ENCODE measurements at regions not wholly inside any gene's neighbourhood (a gene's known extent, or its start where the extent isn't known, plus 50 kb on each side); places are given as distances from the start of the nearest gene placed in this dataset.

- TF ChIP-seq PTRF (tag; IDR thresholded peaks at IDR 0.05): no peak
These were observed 1128.6 kb downstream of the CDH8 start (continued) for GRCh38 chr16:60907645-60908044.

GRCh38 chr16:60905811-60906210, 1130.4 kb downstream of the CDH8 start:
- in situ Hi-C loops (cut with MboI): no loop called here
- intact Hi-C loops (cut with micrococcal nuclease): no loop called here
- Histone ChIP-seq H3K4me1 (replicated peaks in 1 of 2; ENCODE audit: control insufficient read depth in 2 of 2, insufficient read depth in 2 of 2, low read length in 2 of 2) (no peaks in the 10 kb centered on the region), H2AFZ (ENCODE audit: low read depth, low read length) (no peak overlapping the region), H3K4me2 (ENCODE audit: insufficient read depth, low read length) (no peak overlapping the region), H3K4me3 (no peak overlapping the region), H3K9me3 (replicated peaks; ENCODE audit: control insufficient read depth, insufficient read depth, low read depth, low read length) (no peaks in the 10 kb centered on the region), H3K9me1 (ENCODE audit: control insufficient read depth, insufficient read depth, low read length) (no peaks in the 10 kb centered on the region), H3K9ac (ENCODE audit: insufficient read depth in 1 of 2, low read depth in 2 of 2, low read length in 2 of 2) (no peak overlapping the region), H3K27me3 (ENCODE audit: control insufficient read depth in 2 of 2, insufficient read depth in 2 of 2, low read length in 2 of 2) (no peaks in the 10 kb centered on the region), H4K20me1 (replicated peaks; ENCODE audit: control insufficient read depth, insufficient read depth, low read length) (no peaks in the 10 kb centered on the region), H3K79me2 (ENCODE audit: control insufficient read depth, insufficient read depth, low read length) (no peaks in the 10 kb centered on the region), H3K36me3 (ENCODE audit: control insufficient read depth, insufficient read depth, low read length) (no peaks in the 10 kb centered on the region), H3K27ac (ENCODE audit: extremely low read depth, low read depth, low read length) (no peak overlapping the region)
- no peak for DNase-seq (ENCODE audit: extremely low read depth in 1 of 4, low spot score in 3 of 4)
- FAIRE-seq: no peak
- no peak for TF ChIP-seq ZNF347 (CRISPR knock-in tag; IDR thresholded peaks at IDR 0.05; ENCODE audit: low read depth)
- no peak for TF ChIP-seq RNF2 (IDR thresholded peaks at IDR 0.05)
- TF ChIP-seq ZNF431 (CRISPR knock-in tag; IDR thresholded peaks at IDR 0.05): no peak
- no peak for TF ChIP-seq CCNT2 (IDR thresholded peaks at IDR 0.05; ENCODE audit: borderline replicate concordance, extremely low read depth, insufficient read length, low read depth, low read length)
- no peak for TF ChIP-seq MXD1 (CRISPR knock-in tag; IDR thresholded peaks at IDR 0.05; ENCODE audit: borderline replicate concordance, poor library complexity, severe bottlenecking)
- no peak for TF ChIP-seq TCF15 (CRISPR knock-in tag; IDR thresholded peaks at IDR 0.05)
- TF ChIP-seq MNT (conservative IDR thresholded peaks at IDR 0.05): no peak
- TF ChIP-seq ZNF780A (CRISPR knock-in tag; IDR thresholded peaks at IDR 0.05): no peak
- TF ChIP-seq ZNF778 (CRISPR knock-in tag; IDR thresholded peaks at IDR 0.05): no peak
- no peak for TF ChIP-seq MCM3 (IDR thresholded peaks at IDR 0.05)
- TF ChIP-seq ZNF280B (CRISPR knock-in tag; IDR thresholded peaks at IDR 0.05): no peak
- no peak for TF ChIP-seq ZNF134 (CRISPR knock-in tag; conservative IDR thresholded peaks at IDR 0.05)
- TF ChIP-seq L3MBTL2 (IDR thresholded peaks at IDR 0.05): no peak
- TF ChIP-seq GTF2A2 (tag; IDR thresholded peaks at IDR 0.05): no peak
- TF ChIP-seq GTF2E2 (tag; IDR thresholded peaks at IDR 0.05): no peak
- no peak for TF ChIP-seq SETDB1 (IDR thresholded peaks at IDR 0.05; ENCODE audit: low read length)
- BruUV-seq (replicated peaks): no TSS peak
- ChIA-PET CTCF (ENCODE audit: low intra/inter-chr PET ratio) (no interaction called here), POLR2A (no interaction called here)
- 0% methylated on average over 4 of the region's 4 CpGs for WGBS (ENCODE audit: insufficient coverage, low coverage, missing lambda C conversion rate)
- no peak for ATAC-seq
